Rectal smooth muscle tissue (tissue), 1 donor: ENCODE measurements at regions not wholly inside any gene's neighbourhood (a gene's known extent, or its start where the extent isn't known, plus 50 kb on each side); places are given as distances from the start of the nearest gene placed in this dataset.

Experiments used
- H3K27ac ChIP-seq: one replicate; pipeline ENCODE4 v1.7.0; 2013; ENCODE audit warnings: low read depth, low read length, inconsistent platforms
- H3K27me3 ChIP-seq: one replicate; pipeline ENCODE4 v1.7.0; 2013; ENCODE audit warnings: low read length; ENCODE audit not compliant: control insufficient read depth, insufficient read depth
- H3K36me3 ChIP-seq: one replicate; pipeline ENCODE4 v1.7.0; 2013; ENCODE audit warnings: low read length; ENCODE audit not compliant: control insufficient read depth, insufficient read depth
- H3K4me1 ChIP-seq: one replicate; pipeline ENCODE4 v1.7.0; 2013; ENCODE audit warnings: low read length; ENCODE audit not compliant: control insufficient read depth, insufficient read depth
- H3K4me3 ChIP-seq: one replicate; pipeline ENCODE4 v1.7.0; 2013; ENCODE audit warnings: low read length
- H3K9ac ChIP-seq: one replicate; pipeline ENCODE4 v1.7.0; 2013; ENCODE audit warnings: low read length

DNA sequence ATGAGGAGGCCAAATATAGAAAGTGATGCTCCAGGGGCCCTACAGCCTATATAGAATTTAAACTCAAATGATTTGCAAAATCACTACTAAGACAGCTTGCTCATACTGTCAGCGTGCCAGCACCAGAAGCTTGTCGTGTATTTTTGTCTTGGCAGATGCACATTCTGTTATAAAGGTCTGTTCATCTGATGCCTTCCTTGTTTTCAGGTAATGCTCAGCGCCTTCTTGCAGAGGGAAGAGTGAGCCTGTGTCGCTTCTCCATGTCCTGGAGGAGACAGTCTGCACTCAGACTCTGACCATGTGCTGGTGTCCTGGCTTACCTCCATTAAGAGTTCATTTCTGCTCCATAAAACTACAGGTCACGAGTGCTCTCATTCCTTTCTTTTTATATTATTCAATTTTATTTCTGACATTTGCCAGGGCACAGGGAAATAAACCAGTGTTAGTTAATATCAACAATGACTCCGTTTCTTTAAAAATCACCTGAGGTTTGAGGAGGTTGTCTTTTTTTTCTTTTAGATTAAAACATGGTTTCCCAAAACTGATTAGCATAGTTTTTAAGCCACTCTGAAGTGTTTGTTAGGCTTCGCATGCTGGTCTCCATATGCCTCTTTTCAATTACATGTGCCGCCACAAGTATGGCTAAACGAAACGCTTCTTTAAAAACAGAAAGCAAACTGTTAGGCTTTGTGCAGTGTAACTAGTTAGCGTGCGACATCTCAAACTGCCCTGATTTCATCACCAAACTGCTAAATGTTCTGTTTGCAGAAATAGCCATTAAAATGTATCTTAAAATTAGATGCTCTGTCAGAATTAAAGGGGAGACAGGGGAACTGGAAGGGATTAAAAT lies 215.2 kb upstream of the GK2 start:
- H3K4me3 ChIP-seq: peak overlapping the region; percentile 32

DNA sequence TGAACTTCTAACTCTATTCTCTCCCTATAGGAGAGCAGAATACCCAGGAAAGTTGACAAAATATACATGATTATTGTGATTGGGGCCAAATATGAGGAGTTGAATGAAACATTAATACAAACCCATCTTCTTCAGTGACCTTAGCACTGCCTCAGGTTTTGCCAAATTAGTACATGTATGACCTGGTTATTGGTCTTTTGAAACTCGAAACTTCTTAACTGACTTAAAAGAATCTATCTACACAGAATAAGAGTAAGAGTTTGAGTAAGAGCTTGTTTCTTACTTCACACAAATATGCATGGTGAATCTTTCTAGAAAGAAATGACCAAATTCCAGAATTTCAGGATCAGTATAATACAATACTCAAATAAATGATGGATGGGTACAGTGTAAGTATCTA lies 213.0 kb upstream of the GK2 start:
- H3K9ac ChIP-seq: no peak overlapping the region
- H3K36me3 ChIP-seq: no peaks in the 10 kb centered on the region
- peaks cover 29% of the 10 kb centered on the region for H3K4me1 ChIP-seq
- no peak overlapping the region for H3K4me3 ChIP-seq
- H3K27me3 ChIP-seq: no peaks in the 10 kb centered on the region
- H3K27ac ChIP-seq: no peak overlapping the region

More for the DNA sequence above, 215.2 kb upstream of the GK2 start:
- H3K27me3 ChIP-seq: no peaks in the 10 kb centered on the region
- H3K4me1 ChIP-seq: peaks cover 39% of the 10 kb centered on the region
- H3K27ac ChIP-seq: peak overlapping the region; percentile 86
- no peak overlapping the region for H3K9ac ChIP-seq
- no peaks in the 10 kb centered on the region for H3K36me3 ChIP-seq

DNA sequence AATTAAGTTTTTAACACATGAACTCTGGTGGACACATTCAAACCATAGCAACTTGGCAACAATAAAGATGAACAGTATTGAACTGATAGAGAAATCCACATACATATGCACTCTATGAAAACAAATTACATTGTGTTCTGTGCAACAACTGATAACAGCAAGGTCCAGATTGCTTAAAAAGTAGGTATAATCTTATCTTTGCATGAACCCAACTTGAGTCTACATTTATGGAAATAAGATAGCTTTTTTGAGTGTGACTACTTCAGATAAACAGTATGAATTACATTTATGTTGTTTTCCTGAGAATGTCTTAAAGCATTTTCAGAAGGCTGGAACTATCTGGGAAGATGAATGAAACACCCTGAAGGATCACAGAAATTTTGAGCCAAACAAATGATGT lies 212.6 kb upstream of the GK2 start:
- no peak overlapping the region for H3K27ac ChIP-seq
- H3K36me3 ChIP-seq: no peaks in the 10 kb centered on the region
- H3K9ac ChIP-seq: no peak overlapping the region
- no peak overlapping the region for H3K4me3 ChIP-seq
- H3K27me3 ChIP-seq: no peaks in the 10 kb centered on the region
- H3K4me1 ChIP-seq: peaks cover 26% of the 10 kb centered on the region

DNA sequence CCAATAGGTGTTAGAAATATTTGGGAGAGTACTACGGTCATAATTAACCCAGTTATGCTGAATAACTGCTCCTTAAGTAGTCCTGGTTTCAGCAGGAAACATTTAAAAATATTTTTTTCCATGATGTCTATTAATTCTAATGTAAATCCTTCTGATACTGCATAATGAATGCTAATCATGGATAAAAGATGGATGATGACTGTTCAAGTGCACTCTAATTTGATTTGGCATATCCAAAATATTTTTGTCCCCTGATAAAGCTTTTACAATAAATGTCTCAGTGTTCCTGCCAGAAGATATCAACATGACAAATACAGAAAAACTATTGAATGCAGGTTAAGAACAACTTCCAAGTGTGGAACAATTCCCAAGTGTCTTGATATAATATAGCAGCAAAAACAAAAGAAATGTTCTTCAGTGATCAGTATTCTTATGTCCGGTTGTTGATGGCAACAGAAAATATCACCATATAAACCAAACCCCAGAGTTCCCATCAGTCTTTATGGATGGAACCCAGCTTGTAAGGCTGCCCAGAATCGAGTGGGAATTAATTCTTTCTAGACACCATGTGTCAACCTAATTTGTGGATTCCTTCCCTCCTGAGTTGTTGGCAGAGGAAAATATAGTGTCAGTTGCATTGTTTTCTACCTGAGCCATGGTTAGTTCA lies 205.4 kb upstream of the GK2 start:
- no peaks in the 10 kb centered on the region for H3K27me3 ChIP-seq

DNA sequence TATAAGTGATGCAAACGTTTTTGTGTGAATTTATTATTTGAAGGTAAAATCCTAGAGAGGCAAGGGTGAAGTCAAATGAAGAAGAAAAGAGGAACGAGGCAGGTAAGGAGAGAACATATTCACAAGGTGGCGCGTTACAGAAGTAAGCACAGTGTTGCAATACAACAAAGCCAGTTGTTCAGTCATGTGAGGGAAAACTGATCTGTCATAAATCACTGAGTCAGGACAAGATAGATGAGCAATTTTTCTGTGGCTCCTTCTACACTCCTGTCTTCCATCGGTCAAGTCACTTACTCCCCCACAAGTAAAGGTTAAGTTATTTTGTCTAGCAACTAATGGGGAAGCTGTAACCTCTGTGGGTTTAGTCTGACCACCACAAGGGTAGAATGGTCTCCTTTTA lies 203.0 kb upstream of the GK2 start:
- H3K9ac ChIP-seq: no peak overlapping the region
- peaks cover 2% of the 10 kb centered on the region for H3K4me1 ChIP-seq
- H3K27ac ChIP-seq: no peak overlapping the region
- no peak overlapping the region for H3K4me3 ChIP-seq
- no peaks in the 10 kb centered on the region for H3K36me3 ChIP-seq
- no peaks in the 10 kb centered on the region for H3K27me3 ChIP-seq

More for the DNA sequence above, 205.4 kb upstream of the GK2 start:
- Histone ChIP-seq H3K4me1 (peaks cover 2% of the 10 kb centered on the region), H3K9ac (no peak overlapping the region), H3K27ac (no peak overlapping the region), H3K4me3 (no peak overlapping the region), H3K36me3 (no peaks in the 10 kb centered on the region)

DNA sequence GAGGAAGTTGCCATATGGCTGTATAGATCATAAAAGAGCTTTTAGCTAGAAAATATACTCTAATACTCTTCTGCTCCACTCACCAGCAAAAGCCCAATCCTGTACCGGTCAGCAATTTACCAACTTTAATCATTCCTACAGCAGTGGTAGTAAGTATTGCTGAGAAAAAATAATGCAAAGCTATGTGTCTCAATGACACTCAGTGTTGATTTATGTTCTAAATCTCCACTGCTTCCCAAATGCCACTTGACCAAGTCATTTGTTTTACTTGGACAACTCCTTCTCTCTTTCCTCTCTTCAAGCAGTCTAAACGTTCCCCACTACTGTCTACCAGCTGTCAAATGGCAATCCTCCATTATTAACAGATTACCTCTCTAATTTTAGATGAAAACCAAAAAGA lies 201.8 kb upstream of the GK2 start:
- no peak overlapping the region for H3K4me3 ChIP-seq

DNA sequence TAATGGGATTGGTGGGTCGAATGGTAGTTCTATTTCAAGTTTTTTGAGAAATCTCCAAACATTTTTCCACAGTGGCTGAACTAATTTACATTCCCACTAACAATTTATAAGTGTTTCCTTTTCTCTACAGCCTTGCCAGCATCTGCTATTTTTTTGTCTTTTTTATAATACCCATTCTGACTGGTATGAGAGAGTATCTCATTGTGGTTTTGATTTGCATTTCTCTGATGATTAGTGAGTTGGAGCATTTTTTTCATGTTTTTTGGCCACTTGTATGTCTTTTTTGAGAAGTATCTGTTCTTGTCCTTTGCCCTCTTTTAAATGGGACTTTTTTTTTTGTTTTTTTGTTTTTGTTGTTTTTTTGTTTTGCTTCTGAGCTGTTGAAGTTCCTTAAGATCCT lies 200.0 kb upstream of the GK2 start:
- Histone ChIP-seq H3K4me3 (no peak overlapping the region), H3K4me1 (no peaks in the 10 kb centered on the region), H3K9ac (no peak overlapping the region), H3K27ac (no peak overlapping the region), H3K36me3 (no peaks in the 10 kb centered on the region), H3K27me3 (no peaks in the 10 kb centered on the region)

More for the DNA sequence above, 201.8 kb upstream of the GK2 start:
- no peaks in the 10 kb centered on the region for H3K36me3 ChIP-seq
- no peak overlapping the region for H3K9ac ChIP-seq
- no peaks in the 10 kb centered on the region for H3K27me3 ChIP-seq
- no peak overlapping the region for H3K27ac ChIP-seq
- H3K4me1 ChIP-seq: peaks cover 2% of the 10 kb centered on the region

DNA sequence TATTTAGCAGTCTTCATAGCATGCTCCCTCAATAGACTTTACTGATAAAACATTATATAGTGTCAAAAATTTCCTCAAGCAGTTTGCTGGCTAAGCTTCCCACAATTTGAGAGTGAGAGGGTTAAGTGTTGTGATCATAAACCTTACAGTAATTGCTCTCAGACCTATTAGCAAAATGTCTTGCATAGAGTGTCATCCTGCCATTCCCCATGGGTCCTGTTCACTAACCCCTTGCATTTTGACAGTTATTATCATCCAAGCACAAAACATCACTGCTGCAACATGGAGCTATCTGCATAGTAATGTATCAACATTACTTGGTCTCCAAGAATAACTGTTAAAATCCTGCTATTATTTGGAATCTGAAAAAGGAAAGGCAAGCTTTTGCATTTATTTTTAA lies 196.1 kb upstream of the GK2 start:
- no peak overlapping the region for H3K9ac ChIP-seq

DNA sequence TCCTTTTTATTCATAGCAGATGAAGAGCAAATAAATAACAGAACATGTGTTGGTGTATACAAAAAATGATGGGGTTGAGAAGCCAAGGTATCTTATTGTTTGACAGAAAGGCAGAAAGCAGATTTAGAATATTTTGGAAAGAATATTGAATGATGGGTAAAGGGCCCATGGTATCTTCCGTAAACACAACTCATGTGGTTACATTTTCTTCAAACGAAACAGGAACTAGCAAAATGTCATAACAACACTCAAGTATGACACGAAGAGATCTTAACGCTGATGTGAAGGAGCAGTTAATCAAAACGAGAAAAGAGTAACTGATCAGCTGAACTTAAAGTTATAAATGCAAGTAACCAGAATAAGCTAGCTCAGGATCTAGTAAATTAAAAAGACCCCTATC lies 195.7 kb upstream of the GK2 start:
- no peak overlapping the region for H3K27ac ChIP-seq
- no peaks in the 10 kb centered on the region for H3K36me3 ChIP-seq

More for the DNA sequence above, 196.1 kb upstream of the GK2 start:
- H3K4me3 ChIP-seq: no peak overlapping the region
- H3K36me3 ChIP-seq: no peaks in the 10 kb centered on the region
- peaks cover 2% of the 10 kb centered on the region for H3K4me1 ChIP-seq
- no peak overlapping the region for H3K27ac ChIP-seq
- H3K27me3 ChIP-seq: no peaks in the 10 kb centered on the region

DNA sequence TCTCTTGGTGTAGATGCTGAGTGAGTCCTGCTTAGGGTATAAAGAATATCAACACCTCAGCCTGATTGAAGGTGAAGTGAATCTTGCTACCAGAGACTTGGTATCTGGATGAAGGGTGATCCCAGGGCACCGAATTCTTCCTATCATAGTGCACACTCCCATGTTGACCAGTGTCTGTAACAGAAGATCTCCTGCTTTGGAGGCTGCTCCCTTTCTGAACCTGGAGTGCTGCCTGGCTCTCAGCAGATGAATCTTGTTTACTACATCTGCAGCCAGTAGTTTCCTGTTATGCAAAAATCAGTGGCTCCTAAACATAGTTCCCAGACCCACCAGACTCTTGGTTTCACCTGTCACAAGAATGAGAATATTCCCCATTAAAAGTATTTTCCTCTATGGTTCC lies 191.7 kb upstream of the GK2 start:
- Histone ChIP-seq H3K27ac (no peak overlapping the region), H3K36me3 (no peaks in the 10 kb centered on the region), H3K9ac (no peak overlapping the region), H3K4me3 (no peak overlapping the region), H3K27me3 (no peaks in the 10 kb centered on the region), H3K4me1 (peaks cover 5% of the 10 kb centered on the region)

More for the DNA sequence above, 195.7 kb upstream of the GK2 start:
- no peak overlapping the region for H3K4me3 ChIP-seq
- peaks cover 5% of the 10 kb centered on the region for H3K4me1 ChIP-seq
- no peaks in the 10 kb centered on the region for H3K27me3 ChIP-seq
- H3K9ac ChIP-seq: no peak overlapping the region

DNA sequence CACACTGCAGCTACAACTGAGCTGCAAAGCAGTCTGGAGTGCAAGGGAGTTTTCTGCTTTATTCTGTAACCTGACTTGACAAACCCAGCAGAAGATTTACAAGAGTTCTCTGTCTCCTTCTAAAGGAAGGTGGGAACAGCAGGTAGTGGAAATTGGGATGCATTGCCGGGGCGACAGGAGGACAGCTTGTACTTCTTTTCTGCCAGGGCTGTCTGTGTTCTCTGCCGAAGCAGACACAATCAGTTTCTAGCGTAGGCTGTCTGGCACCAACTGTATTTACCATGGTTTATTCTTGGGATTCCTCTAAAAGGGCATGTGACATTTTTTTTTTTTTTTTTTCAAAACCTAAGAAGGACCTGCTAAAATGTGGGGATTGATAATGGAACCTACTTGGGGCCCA lies 190.8 kb upstream of the GK2 start:
- H3K4me1 ChIP-seq: peaks cover 5% of the 10 kb centered on the region
- H3K36me3 ChIP-seq: no peaks in the 10 kb centered on the region
- no peaks in the 10 kb centered on the region for H3K27me3 ChIP-seq
- H3K9ac ChIP-seq: no peak overlapping the region
- peak overlapping the region; percentile 54 for H3K27ac ChIP-seq
- no peak overlapping the region for H3K4me3 ChIP-seq

DNA sequence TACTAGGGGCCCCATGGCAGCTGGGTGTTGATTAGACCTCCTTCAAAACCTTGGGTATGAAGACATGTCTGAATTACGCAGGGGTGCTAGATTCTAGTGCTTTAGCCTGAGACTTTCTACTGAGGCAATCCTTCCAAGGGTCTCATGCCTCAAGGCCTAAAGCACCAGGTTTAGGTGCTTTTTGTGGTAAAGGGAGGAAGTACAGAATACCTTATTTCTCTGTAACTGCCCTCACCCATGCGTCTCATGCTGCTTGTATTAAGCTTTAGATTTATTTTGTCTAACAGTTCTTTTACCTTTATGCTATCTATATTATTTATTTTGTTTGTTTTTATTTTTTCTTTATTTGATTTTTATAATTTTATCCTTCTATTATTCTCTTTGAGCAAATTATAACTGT lies 190.2 kb upstream of the GK2 start:
- Histone ChIP-seq H3K9ac (no peak overlapping the region), H3K36me3 (no peaks in the 10 kb centered on the region)

DNA sequence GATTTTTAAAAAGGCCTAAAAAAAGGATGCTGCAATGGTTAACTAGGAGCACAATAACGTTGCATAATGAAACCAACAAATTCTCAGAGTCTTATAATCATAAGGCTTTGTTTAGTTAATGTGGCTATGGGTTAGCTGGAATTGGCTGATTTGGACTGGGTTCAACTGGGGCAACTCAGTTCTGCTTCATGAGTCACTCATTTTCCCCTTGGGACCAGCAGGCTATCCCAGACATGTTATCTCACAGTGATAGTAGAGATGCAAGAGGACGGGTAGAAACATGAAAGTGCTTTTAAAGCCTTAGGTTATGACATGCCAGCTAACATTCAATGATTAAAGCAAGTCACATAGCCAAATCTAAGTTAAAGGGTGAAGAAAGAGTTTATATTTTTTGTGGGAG lies 189.2 kb upstream of the GK2 start:
- Histone ChIP-seq H3K4me1 (peaks cover 5% of the 10 kb centered on the region), H3K9ac (no peak overlapping the region), H3K27ac (no peak overlapping the region), H3K36me3 (no peaks in the 10 kb centered on the region), H3K27me3 (no peaks in the 10 kb centered on the region), H3K4me3 (no peak overlapping the region)

More for the DNA sequence above, 190.2 kb upstream of the GK2 start:
- no peak overlapping the region for H3K27ac ChIP-seq
- H3K4me3 ChIP-seq: no peak overlapping the region
- H3K4me1 ChIP-seq: peaks cover 5% of the 10 kb centered on the region
- H3K27me3 ChIP-seq: no peaks in the 10 kb centered on the region
